Limb (tissue), 2 donors: ENCODE measurements at regions not wholly inside any gene's neighbourhood (a gene's known extent, or its start where the extent isn't known, plus 50 kb on each side); places are given as distances from the start of the nearest gene placed in this dataset.
"Not testable (repeated sequence)": the region's sequence is repeated elsewhere in the genome, so short reads cannot be mapped to it uniquely, and the experiment has no call there.

ENCODE experiments used
- DNase-seq, 2 donors: peaks; one replicate each; pipeline ENCODE4 v3.0.0-alpha.2; 2016; ENCODE audit errors: extremely low spot score in 2 of 2

DNA sequence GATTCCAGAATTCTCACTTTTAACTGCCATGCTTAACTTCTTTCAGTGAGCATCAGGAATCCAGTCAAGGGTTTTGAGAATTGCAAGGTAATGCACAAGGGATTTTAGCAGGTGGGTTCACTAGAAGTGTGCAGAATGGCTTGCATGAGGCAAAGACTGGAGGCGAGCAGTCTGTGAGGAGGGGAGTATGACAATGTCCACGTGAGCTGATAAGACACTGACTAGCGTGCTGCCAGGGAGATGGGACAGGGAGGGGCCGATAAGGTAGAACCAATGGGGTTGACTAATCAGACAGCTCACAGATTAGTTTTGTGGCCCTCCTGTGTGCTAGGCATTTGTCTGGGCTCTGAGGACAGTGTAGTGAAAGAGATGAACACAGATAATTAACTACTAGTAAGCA is 102.0 kb upstream of the DAZL start:
- no peak for DNase-seq

DNA sequence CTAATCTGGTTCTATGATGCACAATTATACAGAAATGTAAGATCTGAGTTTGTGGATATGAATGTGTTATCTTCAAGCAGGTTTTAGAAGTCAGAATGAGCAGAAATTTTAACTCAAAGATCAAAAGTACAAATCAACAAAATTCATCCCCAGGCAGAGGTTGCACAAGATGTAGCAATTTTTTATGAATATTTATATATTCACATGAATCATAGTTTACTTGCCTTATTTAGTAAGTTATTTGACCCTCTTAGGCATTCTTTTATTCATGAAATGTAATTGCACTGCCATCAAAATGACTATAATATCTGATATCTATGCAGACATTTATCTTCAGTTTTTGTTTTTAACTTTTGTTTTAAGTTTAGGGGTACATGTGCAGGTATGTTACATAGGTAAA is 103.1 kb upstream of the DAZL start:
- DNase-seq, result no peak

DNA sequence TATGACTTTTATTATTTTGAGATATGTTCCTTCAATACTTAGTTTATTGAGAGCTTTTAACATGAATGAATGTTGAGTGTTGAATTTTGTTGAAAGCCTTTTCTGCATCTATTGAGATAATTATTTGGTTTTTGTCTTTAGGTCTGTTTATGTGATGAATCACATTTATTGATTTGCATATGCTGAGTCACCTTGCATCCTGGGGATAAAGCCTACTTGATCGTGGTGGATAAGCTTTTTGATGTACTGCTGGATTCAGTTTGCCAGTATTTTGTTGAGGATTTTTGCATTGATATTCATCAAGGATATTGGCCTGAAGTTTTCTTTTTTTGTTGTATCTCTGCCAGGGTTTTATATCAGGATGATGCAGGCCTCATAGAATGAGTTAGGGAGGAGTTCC is 106.5 kb upstream of the DAZL start:
- DNase-seq, result not testable (repeated sequence)

DNA sequence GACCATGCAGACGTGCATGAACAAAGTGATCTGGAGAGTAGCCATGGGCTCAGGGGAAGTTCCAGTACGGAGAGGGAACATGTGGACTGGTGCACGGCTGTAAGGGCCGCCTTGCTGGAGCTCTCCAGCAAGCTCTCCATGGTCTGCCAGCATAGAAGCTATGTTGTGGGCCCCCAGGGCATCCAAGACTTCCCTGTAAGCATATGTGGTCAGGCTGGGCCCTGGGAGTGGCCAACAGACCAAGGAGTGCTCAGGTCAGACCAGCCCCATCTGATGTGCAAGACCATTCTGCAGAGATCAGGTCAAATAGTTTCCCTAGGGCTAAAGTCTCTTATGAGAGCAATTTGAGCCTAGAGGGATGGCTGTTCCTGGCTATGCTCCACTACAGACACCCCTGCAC is 110.1 kb upstream of the DAZL start:
- no peak for DNase-seq

DNA sequence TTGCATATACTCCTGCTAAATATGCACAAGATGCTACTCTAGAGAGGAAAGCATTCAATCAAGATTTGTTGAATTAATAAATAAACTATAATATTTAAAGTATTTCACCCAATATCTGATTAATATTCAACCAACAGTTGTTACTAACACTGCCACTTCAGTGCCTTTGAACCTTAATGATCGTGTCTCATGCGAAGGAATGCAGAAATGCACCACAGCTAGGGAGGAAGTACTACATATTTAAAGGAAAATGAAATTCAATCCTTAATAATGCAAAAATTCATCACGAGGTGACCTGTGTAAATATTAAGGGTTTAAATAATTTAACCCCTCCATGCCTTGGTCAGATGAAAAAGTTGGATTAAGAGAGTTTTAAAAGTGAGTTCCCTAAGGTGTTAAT is 114.2 kb upstream of the DAZL start:
- DNase-seq, result no peak

DNA sequence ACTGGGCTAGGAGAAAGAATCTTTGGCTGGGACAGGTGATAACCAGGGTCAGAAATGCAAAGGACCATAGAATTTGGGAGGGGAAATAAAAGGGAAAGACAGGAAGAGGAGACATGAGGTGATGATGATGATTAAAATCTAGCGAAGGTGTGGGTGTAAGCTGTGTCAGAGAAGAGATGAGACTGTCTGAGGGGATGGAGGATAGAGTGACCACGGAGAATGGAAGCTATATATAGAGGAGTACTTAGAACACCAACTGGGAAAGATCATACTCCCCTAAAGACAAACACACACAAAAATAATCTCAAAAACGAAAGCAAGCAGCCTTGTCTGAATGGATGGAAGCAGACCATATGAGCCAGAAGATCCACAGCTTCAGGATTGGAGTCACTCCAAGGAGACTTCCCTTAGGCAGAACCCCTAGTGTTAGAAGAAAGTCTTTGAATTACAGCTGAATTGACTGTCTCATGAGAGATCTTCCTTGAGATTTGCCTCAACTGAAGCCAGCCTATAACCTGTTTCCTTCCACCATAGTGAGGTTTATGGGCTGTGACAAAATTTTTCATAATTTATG is 115.2 kb upstream of the DAZL start:
- DNase-seq, result no peak

DNA sequence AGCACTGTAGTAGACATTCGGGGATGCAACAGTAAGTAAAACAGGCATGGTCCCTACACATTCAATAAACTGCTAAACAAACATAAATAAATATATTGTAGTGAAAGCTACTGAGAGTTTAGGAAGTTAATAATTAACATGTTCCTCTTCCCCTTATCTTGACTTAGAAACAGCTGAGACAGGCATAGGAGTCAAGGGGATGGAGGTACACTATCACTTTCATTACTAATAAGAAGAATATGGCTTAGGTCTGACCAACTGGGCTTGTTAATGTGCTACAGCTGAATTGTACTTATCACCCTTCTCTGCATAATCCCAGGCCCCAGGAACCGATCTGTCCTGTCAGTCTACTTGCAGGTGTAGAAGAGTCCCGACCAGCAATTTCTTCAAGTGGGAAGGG is 116.3 kb upstream of the DAZL start:
- no peak for DNase-seq

DNA sequence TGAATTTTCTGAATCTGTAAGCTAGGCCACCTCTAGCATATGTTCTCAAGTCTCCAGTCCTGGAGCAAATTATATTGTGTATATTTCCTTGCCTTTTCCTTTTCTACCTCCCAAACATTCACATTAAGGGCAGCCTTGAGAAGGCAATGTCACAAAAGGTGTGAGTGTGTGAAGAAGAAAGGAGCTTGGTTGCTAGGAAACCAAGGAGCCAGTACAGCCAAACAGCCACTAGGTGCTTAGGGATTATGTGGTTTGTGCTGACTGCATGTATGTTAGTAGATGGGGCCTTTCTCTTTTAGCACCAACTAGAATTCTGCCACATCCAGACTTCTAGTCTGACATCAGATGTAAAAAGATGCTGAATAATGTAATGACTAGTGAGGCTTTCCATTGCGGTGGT is 118.8 kb upstream of the DAZL start:
- DNase-seq, result peak in 1 of 2 donors; percentile 22

DNA sequence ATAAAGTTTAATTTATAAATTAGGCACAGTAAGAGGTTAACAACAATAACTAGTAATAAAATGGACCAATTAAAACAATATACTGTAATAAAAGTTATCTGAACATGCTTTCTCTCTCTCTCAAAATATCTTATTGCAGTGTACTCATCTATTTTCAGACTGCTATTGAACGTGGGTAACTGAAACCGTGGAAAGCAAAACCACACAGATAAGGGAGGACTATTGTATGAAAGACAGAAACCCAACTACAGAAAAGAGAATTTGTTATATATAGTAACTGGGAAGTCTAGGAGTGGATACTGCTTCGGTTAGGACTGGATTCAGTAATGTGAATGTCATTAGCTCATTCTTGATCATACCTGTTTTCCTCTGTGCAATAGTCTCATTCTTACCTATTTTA is 119.3 kb upstream of the DAZL start:
- no peak for DNase-seq

DNA sequence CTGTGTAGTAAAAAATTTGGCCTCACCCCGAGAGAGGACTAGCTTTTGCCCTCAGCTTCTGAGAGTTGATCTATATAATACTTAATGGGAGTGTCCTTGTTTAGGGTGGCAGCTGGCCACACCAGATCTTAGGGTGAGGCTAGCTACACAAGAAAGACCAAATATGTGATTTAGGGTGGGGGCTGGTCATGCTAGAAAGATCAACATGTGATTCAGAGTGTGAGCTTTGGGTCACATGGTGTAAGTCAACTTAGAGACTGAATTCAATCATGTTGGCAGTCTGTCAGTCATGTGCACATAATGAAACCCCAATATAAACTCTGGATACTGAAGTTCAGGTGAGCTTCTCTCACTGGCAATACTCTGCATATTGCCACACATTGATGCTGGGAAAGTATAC is 120.7 kb upstream of the DAZL start:
- no peak for DNase-seq

DNA sequence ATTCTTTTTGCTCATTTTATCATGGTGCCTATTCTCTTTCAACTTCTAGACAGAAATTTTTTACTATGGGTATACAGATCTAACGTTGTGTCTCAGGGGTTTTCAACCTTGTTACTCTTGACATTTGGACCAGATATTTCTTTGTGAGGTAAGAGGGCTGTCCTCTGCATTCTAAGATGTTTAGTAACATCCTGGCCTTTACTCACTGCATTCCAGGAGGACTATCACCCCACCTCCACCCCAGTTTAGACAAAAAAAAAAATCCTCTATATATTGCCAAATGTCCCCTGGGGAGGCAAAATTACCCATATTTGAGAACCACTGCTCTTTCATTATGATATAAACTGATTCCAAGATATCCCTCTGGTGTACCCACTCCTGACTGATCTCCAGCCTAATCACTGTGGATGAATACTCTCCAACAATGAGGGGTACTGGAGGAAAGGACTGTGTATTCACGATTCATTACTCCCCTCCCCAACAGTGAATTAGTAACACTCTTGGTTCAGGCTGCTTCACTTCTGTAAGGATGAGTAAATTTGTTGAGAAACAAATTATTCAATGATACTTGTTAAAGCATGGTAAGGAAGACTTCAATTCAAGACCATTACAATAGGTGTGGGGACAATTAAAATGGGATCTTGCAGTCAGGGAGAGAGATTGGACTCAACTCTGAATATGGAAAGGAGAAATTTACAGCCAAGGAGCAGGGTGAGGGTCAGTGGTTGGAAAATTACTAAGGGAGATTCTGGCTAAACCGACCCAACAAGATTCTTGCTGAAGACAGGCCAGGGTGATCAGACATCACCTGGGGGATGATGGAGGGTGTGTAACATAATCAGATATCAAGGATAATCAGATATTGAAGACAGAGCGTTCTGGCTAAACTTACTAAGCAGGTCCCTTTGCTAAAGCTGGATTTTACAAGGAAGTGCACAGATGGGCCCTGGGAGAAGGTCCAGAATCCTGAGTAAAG is 123.8 kb upstream of the DAZL start:
- DNase-seq, result no peak

DNA sequence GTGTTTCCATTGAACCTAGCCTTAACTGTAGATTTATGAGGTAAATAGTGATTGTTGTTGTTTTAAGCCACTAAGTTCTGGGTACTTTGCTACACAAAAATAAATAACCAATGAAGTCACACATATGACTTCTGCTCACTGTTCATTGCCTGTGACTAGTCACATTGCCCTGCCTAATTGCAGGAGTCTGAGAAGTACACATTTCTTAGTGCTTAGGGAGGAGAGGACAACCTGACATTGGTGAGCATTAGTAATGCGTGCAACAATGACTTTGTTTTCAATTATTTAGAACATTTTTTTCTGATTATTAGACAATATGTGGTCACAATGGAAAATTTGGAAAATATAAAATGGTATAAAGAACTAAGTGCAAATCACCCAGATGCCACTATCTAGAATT is 133.2 kb upstream of the DAZL start:
- DNase-seq, result no peak

DNA sequence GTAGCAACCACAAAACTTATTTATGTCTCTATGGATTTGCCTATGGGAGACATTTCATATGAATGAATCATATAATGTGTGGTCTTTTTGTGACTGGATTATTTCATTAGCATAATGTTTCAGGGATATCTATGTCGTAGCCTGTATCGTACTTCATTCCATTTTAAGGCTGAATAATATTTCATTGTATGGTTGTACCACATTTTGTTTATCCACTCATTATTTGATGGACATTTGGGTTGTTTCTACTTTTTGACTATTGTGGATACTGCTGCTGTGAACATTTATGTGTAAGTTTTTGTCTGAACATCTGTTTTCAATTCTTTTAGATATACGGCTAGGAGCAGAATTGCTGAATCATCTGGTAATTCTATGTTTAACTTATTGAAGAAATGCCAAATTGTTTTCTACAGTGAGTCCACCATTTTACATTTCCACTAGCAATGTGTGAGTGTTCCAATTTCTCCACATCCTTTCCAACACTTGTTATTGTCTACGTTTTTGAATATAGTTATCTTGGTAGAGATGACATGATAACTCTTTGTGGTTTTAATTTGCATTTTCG is 134.4 kb upstream of the DAZL start:
- DNase-seq, result no peak

DNA sequence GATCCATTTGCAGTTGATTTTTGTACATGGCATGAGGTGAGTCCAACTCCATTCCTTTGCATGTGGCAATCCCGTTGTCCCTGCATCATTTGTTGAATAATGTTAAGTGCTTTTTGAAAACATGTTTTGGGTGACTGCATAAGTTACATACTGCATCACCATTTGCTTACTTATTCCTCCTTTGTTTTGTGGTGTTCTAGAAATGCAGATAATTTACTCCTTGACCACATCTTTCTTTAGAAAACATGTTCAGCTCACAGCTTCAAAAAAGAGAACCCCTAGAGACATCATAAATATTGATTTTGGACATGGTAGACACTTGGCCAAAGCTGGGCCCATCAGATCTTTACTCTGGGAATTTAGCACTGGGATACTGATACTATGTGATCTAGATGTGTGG is 135.3 kb upstream of the DAZL start:
- DNase-seq, result no peak

DNA sequence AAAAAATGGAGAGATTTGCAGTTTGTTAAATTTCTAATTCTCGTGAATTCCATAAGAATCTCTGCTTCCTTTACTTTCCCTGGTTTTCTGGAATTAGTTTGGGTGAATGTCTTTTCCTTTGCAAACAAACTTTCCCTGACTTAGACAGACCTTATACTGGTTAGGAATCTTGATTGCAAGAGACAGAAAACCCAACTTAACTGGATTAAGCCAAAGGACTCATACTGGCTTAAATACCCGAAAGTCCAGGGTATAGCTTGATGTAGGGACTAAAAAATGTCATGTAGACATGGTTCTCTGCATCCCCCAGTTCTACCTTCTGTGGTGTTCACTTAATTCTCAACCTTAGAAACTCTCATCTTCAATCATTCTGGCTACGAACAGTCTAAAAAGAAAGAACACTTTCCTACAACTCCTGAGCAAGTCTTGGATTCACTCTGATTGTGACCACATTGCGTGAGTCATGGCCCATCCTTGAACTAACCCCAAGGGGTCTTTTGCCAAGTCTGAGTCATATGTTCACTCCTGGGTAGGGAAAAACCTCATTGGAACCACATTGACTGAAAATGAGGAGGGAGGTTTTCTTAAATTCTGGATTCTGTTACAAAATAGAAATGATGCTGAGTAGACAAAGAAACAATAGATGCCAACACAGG is 136.0 kb upstream of the DAZL start:
- DNase-seq, result no peak

DNA sequence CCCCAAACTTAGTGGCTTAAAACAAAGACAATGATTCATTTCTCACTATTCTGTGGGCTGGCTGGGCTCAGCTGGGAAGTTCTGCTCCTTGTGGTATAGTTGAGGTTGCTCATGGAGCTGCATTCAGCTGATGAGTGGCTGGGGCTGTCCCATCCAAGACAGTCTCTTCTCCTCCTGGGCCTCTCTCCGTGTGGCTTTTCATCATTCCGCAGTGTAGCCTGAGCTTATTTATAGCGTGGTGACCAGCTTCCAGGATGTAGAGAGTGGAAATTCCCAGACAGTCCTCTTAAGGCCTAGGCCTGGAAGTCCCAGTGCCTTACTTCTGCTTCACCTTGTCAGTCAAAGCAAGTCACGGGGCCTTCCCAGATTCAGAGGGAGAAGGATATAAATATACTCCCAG is 136.7 kb upstream of the DAZL start:
- DNase-seq, result no peak

DNA sequence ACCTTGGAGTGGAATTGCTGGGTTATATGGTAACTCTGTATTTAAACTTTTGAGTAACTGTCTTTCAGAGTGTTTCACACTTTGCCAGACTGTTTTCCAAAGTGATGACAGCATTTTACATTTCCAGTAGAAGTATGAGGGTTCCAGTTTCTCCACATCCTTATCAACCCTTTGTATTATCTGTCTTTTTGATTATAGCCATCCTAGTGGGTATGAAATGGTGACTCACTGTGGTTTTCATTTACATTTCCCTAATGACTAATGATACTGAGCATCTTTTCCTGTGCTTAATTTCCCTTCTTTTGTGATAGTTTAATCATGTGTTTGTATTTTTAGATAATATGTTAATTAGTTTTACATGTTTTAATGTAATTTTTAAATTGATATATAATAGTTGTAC is 138.1 kb upstream of the DAZL start:
- no peak for DNase-seq

DNA sequence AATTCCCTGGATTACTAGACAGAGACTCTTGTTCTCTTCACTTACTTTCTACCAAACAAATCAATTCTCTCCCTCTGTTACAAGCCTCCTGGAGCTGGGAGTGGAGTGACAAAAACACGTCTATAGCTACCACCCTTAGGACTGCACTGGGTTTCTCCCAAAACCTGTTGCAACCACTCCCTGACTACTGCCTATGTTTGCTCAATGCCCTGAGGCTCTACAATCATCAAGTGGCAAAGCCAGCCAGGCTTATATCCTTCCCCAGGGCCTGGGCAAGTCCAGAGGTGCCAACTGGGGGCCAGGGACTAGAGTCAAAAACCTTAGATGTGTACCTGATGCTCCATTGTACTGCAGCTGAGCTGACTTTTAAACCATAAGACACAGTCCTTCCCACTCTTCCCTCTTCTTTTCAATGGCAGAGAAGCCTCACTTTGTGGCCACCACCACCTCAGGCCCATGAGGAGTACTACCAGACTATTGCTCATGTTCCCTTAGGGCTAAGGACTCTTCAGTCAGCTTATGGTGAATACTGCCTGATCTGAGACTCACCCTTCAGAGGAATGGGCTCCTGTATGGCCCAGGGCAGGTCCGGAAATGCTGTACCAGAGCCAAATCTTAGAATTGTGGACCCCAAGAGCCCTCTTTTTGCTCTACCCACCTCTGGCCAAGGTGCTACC is 125.4 kb upstream of the PLCL2 start:
- no peak for DNase-seq

DNA sequence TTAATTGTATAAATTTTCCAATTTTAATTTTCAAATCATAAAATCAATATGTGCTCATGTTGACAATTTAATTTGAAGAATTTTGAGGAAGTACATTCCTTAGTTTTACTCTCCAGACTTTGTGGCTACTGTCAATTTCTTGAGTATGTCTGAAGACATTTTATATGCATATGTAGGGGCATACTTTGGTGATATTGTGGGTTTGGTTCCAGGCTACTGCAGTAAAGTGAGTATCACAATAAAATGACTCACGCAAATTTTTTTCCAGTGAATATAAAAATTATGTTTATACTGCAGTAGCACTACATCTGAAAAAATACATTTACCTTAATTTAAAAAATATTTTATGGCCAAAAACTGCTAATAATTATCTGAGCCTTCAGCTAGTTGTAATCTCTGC is 123.2 kb upstream of the PLCL2 start:
- DNase-seq, result no peak

DNA sequence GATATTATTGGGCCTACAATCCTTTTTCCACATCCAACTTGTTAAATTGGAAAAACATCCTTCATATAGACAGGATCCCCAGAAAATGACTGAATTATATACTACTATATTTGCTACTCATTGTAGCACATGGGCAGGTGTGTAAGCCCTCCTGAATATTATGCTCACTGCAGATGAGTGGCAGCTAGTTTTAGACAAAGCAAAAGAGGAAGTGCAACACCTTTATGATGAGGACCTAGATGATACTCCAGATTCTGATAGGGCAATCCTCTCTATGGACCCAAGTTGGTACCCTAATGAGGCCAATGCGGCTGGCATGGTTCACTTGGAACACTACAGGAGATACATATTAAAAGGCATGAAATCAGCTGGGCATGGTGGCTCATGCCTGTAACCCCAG is 119.1 kb upstream of the PLCL2 start:
- DNase-seq, result no peak

DNA sequence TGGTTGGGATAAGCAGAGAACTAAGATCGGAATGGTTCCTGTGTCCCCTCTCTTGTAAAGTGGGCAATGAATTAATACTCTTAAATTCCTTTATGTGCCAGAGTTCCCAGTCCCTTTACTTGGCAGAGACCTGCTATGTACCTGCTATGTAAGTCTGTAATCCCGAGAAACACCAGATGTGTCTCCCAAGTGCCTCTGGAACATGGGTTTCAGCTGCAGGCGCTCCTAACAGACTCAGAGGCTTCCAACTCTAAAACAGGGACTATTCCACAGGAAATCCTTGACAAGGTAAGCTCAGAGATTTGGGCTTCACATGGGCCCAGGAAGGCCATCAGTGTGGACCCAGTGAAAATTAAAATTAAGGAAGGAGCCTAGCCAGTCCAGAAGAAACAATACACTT is 117.7 kb upstream of the PLCL2 start:
- DNase-seq, result no peak

DNA sequence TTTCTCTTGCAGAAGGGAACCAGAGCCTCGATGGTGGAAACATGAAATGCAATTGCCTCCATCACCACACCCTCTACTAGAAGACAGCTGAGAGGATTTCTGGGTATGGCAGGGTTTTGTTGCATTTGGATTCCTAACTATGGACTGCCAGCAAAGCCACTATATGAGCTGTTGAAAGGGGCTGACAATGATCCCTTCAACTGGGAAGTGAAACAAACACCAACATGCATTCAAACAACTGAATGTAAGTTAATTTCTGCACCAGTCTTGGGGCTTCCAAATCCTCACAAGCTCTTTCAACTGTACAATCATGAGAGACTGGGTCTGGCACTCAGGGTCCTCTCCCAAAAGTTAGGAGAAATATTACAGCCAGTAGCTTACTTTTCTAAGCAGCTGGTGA is 116.7 kb upstream of the PLCL2 start:
- DNase-seq, result no peak
